ENCODE measurements at regions not wholly inside any gene's neighbourhood (a gene's known extent, or its start where the extent isn't known, plus 50 kb on each side); places are given as distances from the start of the nearest gene placed in this dataset.

GRCh38 chr7:136389933-136390332 lies 412.8 kb upstream of the MTPN start:
- TF ChIP-seq CTCF (conservative IDR thresholded peaks at IDR 0.05; ENCODE audit: low read depth, low read length) (no peak), EZH2phosphoT487 (IDR thresholded peaks at IDR 0.05; ENCODE audit: borderline replicate concordance, low read length) (no peak)
